Erythroblast (primary cell): ENCODE measurements at regions not wholly inside any gene's neighbourhood (a gene's known extent, or its start where the extent isn't known, plus 50 kb on each side); places are given as distances from the start of the nearest gene placed in this dataset.

Experiments used
- DNase-seq, 2 experiments: peaks; one replicate each; lab custom pipeline; 2025; lab: John Stamatoyannopoulos, UW
- GATA1 ChIP-seq: IDR thresholded peaks from 2 replicates; pipeline ENCODE4 v1.6.1; 2011; ENCODE audit warnings: low read depth, mild to moderate bottlenecking, control low read depth, low read length, moderate library complexity
- POLR2A ChIP-seq: IDR thresholded peaks from 2 replicates; pipeline ENCODE4 v1.6.1; 2011; ENCODE audit warnings: mild to moderate bottlenecking, low read length

GRCh38 chr2:158025255-158025996 lies 76.2 kb upstream of the UPP2 start:
- TF ChIP-seq GATA1, result no peak
- TF ChIP-seq POLR2A, result no peak
- no peak for DNase-seq

GRCh38 chr2:158024288-158024898 lies 77.3 kb upstream of the UPP2 start:
- TF ChIP-seq GATA1, result no peak
- TF ChIP-seq POLR2A, result no peak
- peak; percentile 31 to 63 for DNase-seq

- no peak for TF ChIP-seq POLR2A
- no peak for TF ChIP-seq GATA1
- no peak for DNase-seq
These were observed 78.8 kb upstream of the UPP2 start for GRCh38 chr2:158022888-158023287.

- no peak for DNase-seq
- TF ChIP-seq POLR2A, result no peak
- no peak for TF ChIP-seq GATA1
These were observed 80.5 kb upstream of the UPP2 start for GRCh38 chr2:158021226-158021625.

- no peak for TF ChIP-seq GATA1
- TF ChIP-seq POLR2A, result no peak
- no peak for DNase-seq
These were observed 86.1 kb upstream of the UPP2 start for GRCh38 chr2:158015428-158016076.

GRCh38 chr2:158013891-158014290 lies 87.8 kb upstream of the UPP2 start:
- DNase-seq, result no peak

GRCh38 chr2:158011055-158011771 lies 90.5 kb upstream of the UPP2 start:
- DNase-seq, result no peak

More at GRCh38 chr2:158013891-158014290, 87.8 kb upstream of the UPP2 start:
- TF ChIP-seq GATA1, result no peak
- TF ChIP-seq POLR2A, result no peak

GRCh38 chr2:158009399-158009798 lies 92.3 kb upstream of the UPP2 start:
- no peak for TF ChIP-seq POLR2A
- TF ChIP-seq GATA1, result no peak
- DNase-seq, result no peak

More at GRCh38 chr2:158011055-158011771, 90.5 kb upstream of the UPP2 start:
- TF ChIP-seq POLR2A, result no peak
- no peak for TF ChIP-seq GATA1

GRCh38 chr2:158006961-158007719 lies 94.5 kb upstream of the UPP2 start:
- TF ChIP-seq POLR2A (no peak), GATA1 (no peak)
- no peak for DNase-seq

GRCh38 chr2:158004126-158004764 lies 97.4 kb upstream of the UPP2 start:
- no peak for DNase-seq
- TF ChIP-seq GATA1, result no peak
- TF ChIP-seq POLR2A, result no peak

GRCh38 chr2:158002079-158002478 lies 99.6 kb upstream of the UPP2 start:
- TF ChIP-seq GATA1 (no peak), POLR2A (no peak)
- DNase-seq, result no peak

GRCh38 chr2:157996799-157997198 lies 104.9 kb upstream of the UPP2 start:
- no peak for TF ChIP-seq GATA1
- no peak for TF ChIP-seq POLR2A
- no peak for DNase-seq
